ENCODE measurements at regions not wholly inside any gene's neighbourhood (a gene's known extent, or its start where the extent isn't known, plus 50 kb on each side); places are given as distances from the start of the nearest gene placed in this dataset.
"Not testable (repeated sequence)": the region's sequence is repeated elsewhere in the genome, so short reads cannot be mapped to it uniquely, and the experiment has no call there.

GRCh38 chr13:50543782-50544181, 299.7 kb downstream of the DLEU7 start:
- DNase-seq (ENCODE audit: low read depth, low spot score): peak; percentile 92
- TF ChIP-seq CTCF (IDR thresholded peaks at IDR 0.05; ENCODE audit: low read depth, low read length): no peak
- H3K4me3 ChIP-seq (ENCODE audit: low read depth, low read length): no peak overlapping the region
- in situ Hi-C loops (cut with HindIII; ENCODE audit: low sequenced_read_pairs): no loop called here

DNA sequence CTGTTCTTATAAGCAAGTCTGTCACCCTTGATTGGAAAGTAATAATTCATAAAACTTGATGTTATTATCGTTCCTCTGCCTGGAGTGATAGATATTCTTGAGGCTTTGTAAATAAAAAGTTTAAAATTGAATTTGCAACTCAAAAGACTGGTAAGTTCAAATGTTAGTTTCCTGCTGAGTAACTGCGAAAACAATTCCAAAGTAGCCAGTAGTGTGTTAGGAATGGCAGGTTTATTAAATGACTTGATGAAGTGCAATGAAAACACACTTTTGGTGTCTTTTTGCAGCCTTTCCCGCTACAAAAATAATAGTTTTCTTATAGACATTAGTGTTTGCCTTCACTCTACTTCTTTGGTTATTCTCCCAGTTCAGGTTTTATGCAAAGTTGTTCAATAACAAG, 299.3 kb downstream of the DLEU7 start:
- no peak for DNase-seq (ENCODE audit: low read depth, low spot score)
- in situ Hi-C loops (cut with HindIII; ENCODE audit: low sequenced_read_pairs): no loop called here
- no peak for TF ChIP-seq CTCF (IDR thresholded peaks at IDR 0.05; ENCODE audit: low read depth, low read length)

DNA sequence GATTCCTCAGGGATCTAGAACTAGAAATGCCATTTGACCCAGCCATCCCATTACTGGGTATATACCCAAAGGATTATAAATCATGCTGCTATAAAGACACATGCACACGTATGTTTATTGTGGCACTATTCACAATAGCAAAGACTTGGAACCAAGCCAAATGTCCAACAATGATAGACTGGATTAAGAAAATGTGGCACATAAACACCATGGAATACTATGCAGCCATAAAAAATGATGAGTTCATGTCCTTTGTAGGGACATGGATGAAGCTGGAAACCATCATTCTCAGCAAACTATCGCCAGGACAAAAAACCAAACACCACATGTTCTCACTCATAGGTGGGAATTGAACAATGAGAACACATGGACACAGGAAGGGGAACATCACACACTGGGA, 296.3 kb downstream of the DLEU7 start:
- H3K4me3 ChIP-seq (ENCODE audit: low read depth, low read length); DNase-seq (ENCODE audit: low read depth, low spot score); in situ Hi-C loops (cut with HindIII; ENCODE audit: low sequenced_read_pairs): not testable (repeated sequence)

More for the DNA sequence above, 299.3 kb downstream of the DLEU7 start:
- H3K4me3 ChIP-seq (ENCODE audit: low read depth, low read length): no peak overlapping the region

GRCh38 chr13:50548586-50548985, 294.9 kb downstream of the DLEU7 start:
- no peak overlapping the region for H3K4me3 ChIP-seq (ENCODE audit: low read depth, low read length)
- DNase-seq (ENCODE audit: low read depth, low spot score): no peak
- no peak for TF ChIP-seq CTCF (IDR thresholded peaks at IDR 0.05; ENCODE audit: low read depth, low read length)
- in situ Hi-C loops (cut with HindIII; ENCODE audit: low sequenced_read_pairs): no loop called here

- no peak for TF ChIP-seq CTCF (IDR thresholded peaks at IDR 0.05; ENCODE audit: low read depth, low read length)
- no peak for DNase-seq (ENCODE audit: low read depth, low spot score)
- H3K4me3 ChIP-seq (ENCODE audit: low read depth, low read length): no peak overlapping the region
- in situ Hi-C loops (cut with HindIII; ENCODE audit: low sequenced_read_pairs): no loop called here
Observed at GRCh38 chr13:50549221-50549942, 294.1 kb downstream of the DLEU7 start.

DNA sequence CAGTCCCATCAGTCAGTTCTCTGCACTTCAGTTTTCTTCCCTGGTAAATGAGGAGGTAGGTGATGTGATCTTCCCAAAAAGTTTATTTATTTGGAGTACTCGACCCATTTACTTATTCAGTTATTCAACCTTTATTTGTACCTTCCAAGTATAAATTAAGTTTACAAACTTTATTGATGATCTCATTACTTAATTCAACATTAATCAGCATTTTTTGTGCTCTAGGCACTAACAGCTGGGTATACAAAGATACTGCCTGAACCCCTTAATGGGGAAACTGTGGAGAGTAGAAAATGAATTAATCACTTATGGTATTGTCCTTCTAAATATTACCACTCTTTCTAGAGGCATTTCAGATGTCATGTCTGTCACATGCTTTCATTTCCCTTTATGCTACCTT, 293.3 kb downstream of the DLEU7 start:
- no peak for DNase-seq (ENCODE audit: low read depth, low spot score)
- no peak for TF ChIP-seq CTCF (IDR thresholded peaks at IDR 0.05; ENCODE audit: low read depth, low read length)
- no peak overlapping the region for H3K4me3 ChIP-seq (ENCODE audit: low read depth, low read length)
- in situ Hi-C loops (cut with HindIII; ENCODE audit: low sequenced_read_pairs): no loop called here

DNA sequence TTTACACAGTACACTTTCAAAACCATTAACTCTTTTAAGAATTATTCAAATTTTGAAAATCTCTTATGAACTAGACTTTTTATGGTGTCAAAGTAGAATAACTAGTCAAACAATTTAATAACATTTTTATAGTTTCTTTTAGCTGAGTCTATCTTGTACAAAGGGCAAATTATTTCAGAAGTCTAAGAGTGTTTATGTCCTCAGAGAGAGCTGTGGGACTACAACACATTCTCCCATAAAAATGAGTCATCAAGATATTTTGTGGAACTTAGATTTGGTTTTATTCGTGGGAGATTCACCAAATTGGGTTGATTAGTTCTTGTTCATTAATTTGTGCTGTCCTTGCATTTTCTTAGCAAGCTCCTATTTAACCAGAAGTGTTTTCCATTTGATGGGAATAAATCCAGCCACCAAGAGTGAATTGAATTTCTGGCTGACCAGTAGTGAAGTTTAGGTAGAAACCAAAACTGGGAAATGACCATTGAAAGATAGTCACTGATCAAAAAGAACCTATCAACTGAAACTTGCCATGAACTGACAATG, 291.0 kb downstream of the DLEU7 start:
- TF ChIP-seq CTCF (IDR thresholded peaks at IDR 0.05; ENCODE audit: low read depth, low read length): no peak
- no peak for DNase-seq (ENCODE audit: low read depth, low spot score)
- in situ Hi-C loops (cut with HindIII; ENCODE audit: low sequenced_read_pairs): no loop called here
- H3K4me3 ChIP-seq (ENCODE audit: low read depth, low read length): no peak overlapping the region

All from astrocyte of the spinal cord (primary cell).